ENCODE measurements at regions not wholly inside any gene's neighbourhood (a gene's known extent, or its start where the extent isn't known, plus 50 kb on each side); places are given as distances from the start of the nearest gene placed in this dataset.

DNA sequence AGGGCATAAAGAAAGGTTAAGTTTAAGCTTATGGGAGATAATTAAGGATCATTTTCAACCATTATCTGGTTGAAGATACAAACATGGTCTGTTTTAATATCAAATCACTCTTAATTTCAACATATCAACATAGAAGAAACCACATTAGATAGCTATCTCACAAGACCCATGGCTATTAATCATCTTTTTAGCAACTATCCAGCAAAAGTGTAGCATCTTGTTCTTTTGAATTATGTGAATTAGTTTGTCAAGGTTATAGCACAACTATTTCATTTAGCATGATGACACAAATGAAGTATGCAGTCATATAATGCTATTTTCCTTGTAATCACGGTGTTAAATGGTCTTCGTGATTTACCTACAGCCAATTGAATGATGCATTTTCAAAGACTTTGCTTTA, 58.9 kb upstream of the PPP1R9A start:
- H3K9me3 ChIP-seq (replicated peaks; ENCODE audit: control insufficient read depth, insufficient read depth, low read length), result no peaks in the 10 kb centered on the region
- CTCF ChIA-PET, result no interaction called here
- POLR2A ChIA-PET, result no interaction called here
- dilution Hi-C loops (cut with MboI; ENCODE audit: extremely low pct_ligation_motif_present, low sequenced_read_pairs) (no loop called here), intact Hi-C loops (cut with micrococcal nuclease) (no loop called here)
- no peaks in the 10 kb centered on the region for H3K27me3 ChIP-seq (ENCODE audit: control insufficient read depth in 2 of 2, insufficient read depth in 2 of 2, low read length in 2 of 2)
- no peak overlapping the region for H3K4me3 ChIP-seq (replicated peaks in 1 of 3; ENCODE audit: insufficient read depth in 1 of 3, low read depth in 1 of 3, low read length in 3 of 3)
- no peak overlapping the region for H3K9ac ChIP-seq (replicated peaks; ENCODE audit: extremely low read depth, insufficient read depth, low read length)
- no peak overlapping the region for H3K27ac ChIP-seq (ENCODE audit: insufficient read depth, low read depth, low read length)
- H3K79me2 ChIP-seq (ENCODE audit: control insufficient read depth, insufficient read depth, low read length), result no peaks in the 10 kb centered on the region
- DNase-seq (ENCODE audit: low read depth, low spot score) (no peak), FAIRE-seq (no peak)
- no peaks in the 10 kb centered on the region for H3K9me1 ChIP-seq (replicated peaks; ENCODE audit: control insufficient read depth, extremely low read depth, insufficient read depth, low read length)
- H4K20me1 ChIP-seq (replicated peaks; ENCODE audit: control insufficient read depth, extremely low read depth, insufficient read depth, low read length), result no peaks in the 10 kb centered on the region
- H2AFZ ChIP-seq (ENCODE audit: low read depth, low read length), result no peak overlapping the region
- BruUV-seq (replicated peaks), result no TSS peak
- TF ChIP-seq MYC (IDR thresholded peaks at IDR 0.05; ENCODE audit: low read depth, low read length), result no peak
- TF ChIP-seq, protein P1, sequence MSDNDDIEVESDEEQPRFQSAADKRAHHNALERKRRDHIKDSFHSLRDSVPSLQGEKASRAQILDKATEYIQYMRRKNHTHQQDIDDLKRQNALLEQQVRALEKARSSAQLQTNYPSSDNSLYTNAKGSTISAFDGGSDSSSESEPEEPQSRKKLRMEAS (IDR thresholded peaks at IDR 0.05; ENCODE audit: insufficient read depth, insufficient read length), result no peak
- no peak for TF ChIP-seq POLR2A (IDR thresholded peaks at IDR 0.05; ENCODE audit: low read depth, low read length)
- no peak for TF ChIP-seq JUN (IDR thresholded peaks at IDR 0.05; ENCODE audit: borderline replicate concordance, insufficient read depth, insufficient read length, low read depth)
- TF ChIP-seq POLR2AphosphoS5 (IDR thresholded peaks at IDR 0.05; ENCODE audit: insufficient read depth, low read depth, low read length), result no peak
- TF ChIP-seq GATA2 (IDR thresholded peaks at IDR 0.05; ENCODE audit: insufficient read depth, insufficient read length, low read depth, low read length), result no peak
- TF ChIP-seq EZH2 (IDR thresholded peaks at IDR 0.05; ENCODE audit: borderline replicate concordance, low read depth, low read length, severe bottlenecking), result no peak
- TF ChIP-seq FOS (IDR thresholded peaks at IDR 0.05; ENCODE audit: borderline replicate concordance, insufficient read depth, low read length), result no peak
- TF ChIP-seq, protein P2, sequence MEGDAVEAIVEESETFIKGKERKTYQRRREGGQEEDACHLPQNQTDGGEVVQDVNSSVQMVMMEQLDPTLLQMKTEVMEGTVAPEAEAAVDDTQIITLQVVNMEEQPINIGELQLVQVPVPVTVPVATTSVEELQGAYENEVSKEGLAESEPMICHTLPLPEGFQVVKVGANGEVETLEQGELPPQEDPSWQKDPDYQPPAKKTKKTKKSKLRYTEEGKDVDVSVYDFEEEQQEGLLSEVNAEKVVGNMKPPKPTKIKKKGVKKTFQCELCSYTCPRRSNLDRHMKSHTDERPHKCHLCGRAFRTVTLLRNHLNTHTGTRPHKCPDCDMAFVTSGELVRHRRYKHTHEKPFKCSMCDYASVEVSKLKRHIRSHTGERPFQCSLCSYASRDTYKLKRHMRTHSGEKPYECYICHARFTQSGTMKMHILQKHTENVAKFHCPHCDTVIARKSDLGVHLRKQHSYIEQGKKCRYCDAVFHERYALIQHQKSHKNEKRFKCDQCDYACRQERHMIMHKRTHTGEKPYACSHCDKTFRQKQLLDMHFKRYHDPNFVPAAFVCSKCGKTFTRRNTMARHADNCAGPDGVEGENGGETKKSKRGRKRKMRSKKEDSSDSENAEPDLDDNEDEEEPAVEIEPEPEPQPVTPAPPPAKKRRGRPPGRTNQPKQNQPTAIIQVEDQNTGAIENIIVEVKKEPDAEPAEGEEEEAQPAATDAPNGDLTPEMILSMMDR (IDR thresholded peaks at IDR 0.05; ENCODE audit: extremely low read depth in 1 of 2, insufficient read depth in 1 of 2, low read depth in 1 of 2, low read length in 2 of 2), result no peak
- H3K4me1 ChIP-seq (ENCODE audit: control insufficient read depth, extremely low read depth, insufficient read depth, low read length), result no peaks in the 10 kb centered on the region
- H3K4me2 ChIP-seq (ENCODE audit: insufficient read depth, low read length), result no peak overlapping the region
- H3K36me3 ChIP-seq (ENCODE audit: control insufficient read depth in 2 of 2, extremely low read depth in 1 of 2, insufficient read depth in 2 of 2, low read length in 2 of 2), result no peaks in the 10 kb centered on the region
